ES-I3 (cell line): ENCODE measurements at regions not wholly inside any gene's neighbourhood (a gene's known extent, or its start where the extent isn't known, plus 50 kb on each side); places are given as distances from the start of the nearest gene placed in this dataset.

Experiments used
- H3K36me3 ChIP-seq: 2 replicates; pipeline ENCODE4 v1.6.1; 2013; ENCODE audit warnings: mild to moderate bottlenecking, low read length, control low read depth, moderate library complexity; ENCODE audit not compliant: insufficient read depth
- H3K4me1 ChIP-seq: 2 replicates; pipeline ENCODE4 v1.6.1; 2013; ENCODE audit warnings: mild to moderate bottlenecking, control low read depth, low read length; ENCODE audit not compliant: insufficient read depth
- H3K9ac ChIP-seq: 2 replicates; pipeline ENCODE4 v1.6.1; 2013; ENCODE audit warnings: low read depth, mild to moderate bottlenecking, low read length, moderate library complexity
- H3K9me3 ChIP-seq: 2 replicates; pipeline ENCODE4 v1.6.1; 2013; ENCODE audit warnings: mild to moderate bottlenecking, low read length, moderate library complexity; ENCODE audit not compliant: control insufficient read depth, insufficient read depth

DNA sequence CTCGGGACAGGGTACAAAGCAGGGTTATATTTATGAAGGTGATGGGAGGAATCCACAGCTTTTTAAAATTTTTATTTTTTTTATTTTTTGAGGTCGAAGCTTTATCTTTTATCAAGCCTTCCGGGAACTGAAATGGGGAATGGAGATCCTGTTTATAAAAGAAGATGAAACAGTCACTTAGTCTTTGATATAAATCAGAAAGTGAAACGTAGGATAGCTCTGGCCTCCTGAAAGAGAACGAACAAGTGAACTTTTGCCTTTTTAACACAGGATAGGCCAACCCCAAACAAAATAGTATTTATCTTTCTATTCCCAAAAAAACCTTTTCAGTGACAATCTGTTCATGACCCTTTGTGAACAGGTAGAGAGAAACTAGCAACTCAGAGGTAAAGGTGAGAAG is 634.0 kb upstream of the LMCD1 start:
- H3K9me3 ChIP-seq = 0 out of 2 replicates have a peak, but pooled peaks cover 3% of the 10 kb centered on the region
- H3K36me3 ChIP-seq = no peaks in the 10 kb centered on the region
- no peaks in the 10 kb centered on the region for H3K4me1 ChIP-seq

DNA sequence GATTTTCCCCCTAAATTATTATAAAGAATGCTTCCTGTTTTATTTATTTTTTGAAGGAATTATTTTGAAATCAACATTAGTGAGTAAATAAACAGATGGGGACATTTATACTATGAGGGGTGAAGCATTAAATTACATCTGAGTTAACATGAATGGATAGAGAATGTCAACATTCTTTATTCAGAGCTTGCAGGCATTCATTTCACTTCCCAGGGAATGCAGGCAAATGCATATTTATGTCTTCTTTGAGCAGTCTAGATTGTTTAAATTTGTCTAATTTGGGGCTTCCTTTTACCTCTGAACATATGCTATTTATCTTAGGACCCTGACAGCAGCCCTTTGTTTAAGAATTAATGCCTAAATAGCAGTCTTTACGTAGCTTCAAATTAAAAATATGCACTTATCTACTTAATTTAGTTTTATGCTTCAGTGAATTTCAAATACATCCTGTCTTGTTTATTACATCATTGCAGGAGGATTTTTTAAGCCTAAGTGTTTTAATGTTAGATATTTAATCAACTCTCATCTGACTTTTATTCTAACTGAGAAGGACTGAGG is 630.5 kb upstream of the LMCD1 start:
- Histone ChIP-seq H3K4me1 (peaks cover 5% of the 10 kb centered on the region; the same call in 1 of the 2 replicates), H3K9me3 (no peaks in the 10 kb centered on the region), H3K36me3 (no peaks in the 10 kb centered on the region), H3K9ac (no peak overlapping the region)

More for the DNA sequence above, 634.0 kb upstream of the LMCD1 start:
- no peak overlapping the region for H3K9ac ChIP-seq

DNA sequence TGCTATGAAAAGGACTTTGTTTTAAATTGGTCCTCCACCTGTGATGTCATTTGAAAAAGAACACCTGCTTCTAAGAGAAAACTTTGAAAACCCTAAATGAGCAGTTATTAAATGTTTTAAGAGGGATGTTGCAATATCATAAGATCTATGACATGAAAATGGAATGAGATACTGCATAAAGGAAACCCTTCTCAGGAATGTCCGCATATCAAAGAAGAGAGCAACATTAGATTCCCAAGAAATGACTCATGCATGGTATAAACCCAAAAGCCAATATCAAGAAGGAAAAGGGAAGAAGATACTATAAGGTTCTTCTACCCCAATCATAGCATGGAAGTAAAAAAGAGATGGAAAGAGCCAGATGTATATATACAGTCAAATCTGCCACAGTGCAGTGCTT is 627.5 kb upstream of the LMCD1 start:
- no peaks in the 10 kb centered on the region for H3K9me3 ChIP-seq
- H3K36me3 ChIP-seq = no peaks in the 10 kb centered on the region
- H3K4me1 ChIP-seq = peaks cover 5% of the 10 kb centered on the region; the same call in 1 of the 2 replicates
- no peak overlapping the region for H3K9ac ChIP-seq

GRCh38 chr3:7875925-7876324 is 625.7 kb upstream of the LMCD1 start:
- H3K9ac ChIP-seq = no peak overlapping the region
- no peaks in the 10 kb centered on the region for H3K9me3 ChIP-seq
- H3K4me1 ChIP-seq = peaks cover 5% of the 10 kb centered on the region; the same call in 1 of the 2 replicates
- no peaks in the 10 kb centered on the region for H3K36me3 ChIP-seq

DNA sequence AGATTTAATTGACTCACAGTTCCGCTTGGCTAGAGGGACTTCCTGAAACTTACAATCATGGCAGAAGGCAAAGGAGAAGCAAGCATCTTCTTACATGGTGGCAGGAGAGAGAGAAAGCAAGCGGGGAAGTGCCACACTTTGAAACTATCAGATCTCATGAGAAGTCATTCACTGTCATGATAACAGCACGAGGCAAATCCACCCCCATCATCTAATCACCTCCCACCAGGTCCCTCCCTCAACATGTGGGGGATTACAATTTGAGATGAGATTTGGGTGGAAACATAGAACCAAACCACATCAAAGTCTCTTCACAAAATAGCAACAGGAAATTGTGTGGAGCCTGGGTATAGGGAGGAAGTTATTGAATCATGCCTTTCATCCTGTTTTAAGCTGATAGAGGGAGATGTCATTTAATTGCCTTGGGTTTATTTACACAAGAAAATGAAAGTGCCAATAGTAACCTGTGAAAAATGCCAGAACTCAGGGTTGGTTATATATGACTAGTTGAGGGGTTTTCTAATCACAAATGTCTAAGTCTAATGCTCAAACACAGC is 624.8 kb upstream of the LMCD1 start:
- H3K9ac ChIP-seq = no peak overlapping the region
- H3K9me3 ChIP-seq = no peaks in the 10 kb centered on the region
- H3K4me1 ChIP-seq = peaks cover 5% of the 10 kb centered on the region; the same call in 1 of the 2 replicates
- H3K36me3 ChIP-seq = no peaks in the 10 kb centered on the region

- H3K36me3 ChIP-seq = no peaks in the 10 kb centered on the region
- no peak overlapping the region for H3K9ac ChIP-seq
- peaks cover 5% of the 10 kb centered on the region; the same call in 1 of the 2 replicates for H3K4me1 ChIP-seq
- H3K9me3 ChIP-seq = no peaks in the 10 kb centered on the region
These were observed 624.3 kb upstream of the LMCD1 start for GRCh38 chr3:7877312-7877711.

GRCh38 chr3:7879572-7879971 is 622.1 kb upstream of the LMCD1 start:
- Histone ChIP-seq H3K9ac (no peak overlapping the region), H3K4me1 (peaks cover under 1% of the 10 kb centered on the region; the same call in 1 of the 2 replicates), H3K9me3 (no peaks in the 10 kb centered on the region)

DNA sequence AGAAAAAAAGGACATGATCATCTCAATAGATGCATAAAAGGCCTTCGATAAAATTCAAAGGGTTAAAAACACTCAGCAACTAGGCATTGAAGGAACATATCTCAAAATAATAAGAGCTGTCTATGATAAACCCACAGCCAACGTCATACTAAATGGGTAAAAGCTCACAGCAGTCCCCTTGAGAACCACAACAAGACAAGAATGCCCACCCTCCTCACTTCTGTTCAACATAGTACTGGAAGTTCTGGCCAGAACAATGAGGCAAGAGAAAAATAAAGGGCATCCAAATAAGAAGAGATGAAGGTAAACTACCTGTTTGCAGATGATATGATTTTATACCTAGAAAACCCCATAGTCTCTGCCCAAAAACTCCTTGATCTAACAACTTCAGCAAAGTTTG is 619.7 kb upstream of the LMCD1 start:
- Histone ChIP-seq H3K4me1 (no peaks in the 10 kb centered on the region), H3K36me3 (no peaks in the 10 kb centered on the region), H3K9ac (no peak overlapping the region), H3K9me3 (no peaks in the 10 kb centered on the region)

More at GRCh38 chr3:7879572-7879971, 622.1 kb upstream of the LMCD1 start:
- no peaks in the 10 kb centered on the region for H3K36me3 ChIP-seq

- Histone ChIP-seq H3K9ac (no peak overlapping the region), H3K4me1 (no peaks in the 10 kb centered on the region), H3K36me3 (no peaks in the 10 kb centered on the region), H3K9me3 (no peaks in the 10 kb centered on the region)
These were observed 604.0 kb upstream of the LMCD1 start for GRCh38 chr3:7897655-7898054.

DNA sequence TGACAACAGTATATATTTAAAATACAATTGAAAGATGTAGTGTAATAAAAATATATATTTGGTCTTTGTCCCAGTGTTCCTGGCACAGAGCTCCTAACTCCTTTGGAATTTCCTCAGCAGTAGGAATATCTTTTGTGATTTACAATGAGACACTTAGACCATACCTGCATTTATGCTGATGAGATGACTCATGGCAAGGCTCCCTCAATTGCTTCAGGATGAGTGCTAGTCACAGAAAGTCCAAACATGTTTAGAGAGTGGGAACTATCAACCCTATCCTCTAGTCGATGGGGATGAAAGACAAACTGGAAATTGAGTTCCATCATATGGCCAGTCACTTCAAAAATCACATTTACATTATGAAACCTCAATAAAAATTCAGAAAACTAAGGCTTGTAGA is 588.3 kb upstream of the LMCD1 start:
- no peaks in the 10 kb centered on the region; the same call in 1 of the 2 replicates for H3K36me3 ChIP-seq
- H3K4me1 ChIP-seq = peaks cover 20% of the 10 kb centered on the region; the same call in 1 of the 2 replicates
- H3K9me3 ChIP-seq = no peaks in the 10 kb centered on the region
- H3K9ac ChIP-seq = no peak overlapping the region

DNA sequence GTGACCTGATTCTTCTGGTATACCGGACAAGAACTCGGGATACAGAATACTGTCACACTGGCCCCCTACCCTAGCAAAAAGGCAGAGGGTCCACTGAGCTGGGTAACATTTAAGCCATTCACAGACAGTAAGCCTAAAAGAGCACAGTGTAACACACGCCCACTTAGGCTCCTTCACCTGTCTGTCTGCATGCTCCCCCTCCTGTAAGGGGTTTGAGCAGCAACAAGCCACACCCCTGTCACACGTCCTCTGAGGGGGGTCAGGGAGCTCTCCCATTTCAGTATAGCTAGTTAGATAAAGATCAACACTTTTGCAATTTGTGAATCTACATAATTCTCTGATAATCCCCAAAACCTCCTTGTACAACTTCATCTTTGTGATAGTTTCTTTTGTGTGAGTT is 586.3 kb upstream of the LMCD1 start:
- Histone ChIP-seq H3K4me1 (peaks cover 20% of the 10 kb centered on the region; the same call in 1 of the 2 replicates), H3K36me3 (no peaks in the 10 kb centered on the region; the same call in 1 of the 2 replicates), H3K9me3 (no peaks in the 10 kb centered on the region), H3K9ac (no peak overlapping the region)

- Histone ChIP-seq H3K36me3 (no peaks in the 10 kb centered on the region; the same call in 1 of the 2 replicates), H3K4me1 (peaks cover 20% of the 10 kb centered on the region; the same call in 1 of the 2 replicates), H3K9ac (no peak overlapping the region), H3K9me3 (no peaks in the 10 kb centered on the region)
These were observed 584.0 kb upstream of the LMCD1 start for GRCh38 chr3:7917443-7918151.

DNA sequence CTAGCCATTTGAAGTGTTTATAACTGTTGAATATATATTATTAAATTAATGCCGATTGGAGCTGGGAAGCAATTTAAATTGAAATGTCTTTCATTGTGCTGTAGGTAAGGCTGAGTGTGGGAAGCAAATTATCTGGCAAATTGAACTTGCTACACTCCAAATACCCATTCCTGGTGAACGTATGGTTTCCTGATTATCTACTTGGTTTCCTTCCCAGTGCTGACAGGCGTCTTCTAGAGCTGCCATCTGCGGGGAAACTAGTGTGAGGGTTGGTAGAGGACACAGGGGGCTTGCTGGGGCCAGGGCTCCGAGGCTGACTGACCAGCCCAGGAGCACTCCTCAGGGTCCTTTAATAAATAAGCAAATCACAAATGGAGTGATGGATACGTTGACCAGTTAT is 581.4 kb upstream of the LMCD1 start:
- H3K9me3 ChIP-seq = no peaks in the 10 kb centered on the region
- H3K36me3 ChIP-seq = no peaks in the 10 kb centered on the region
- peaks cover 13% of the 10 kb centered on the region; the same call in 1 of the 2 replicates for H3K4me1 ChIP-seq

DNA sequence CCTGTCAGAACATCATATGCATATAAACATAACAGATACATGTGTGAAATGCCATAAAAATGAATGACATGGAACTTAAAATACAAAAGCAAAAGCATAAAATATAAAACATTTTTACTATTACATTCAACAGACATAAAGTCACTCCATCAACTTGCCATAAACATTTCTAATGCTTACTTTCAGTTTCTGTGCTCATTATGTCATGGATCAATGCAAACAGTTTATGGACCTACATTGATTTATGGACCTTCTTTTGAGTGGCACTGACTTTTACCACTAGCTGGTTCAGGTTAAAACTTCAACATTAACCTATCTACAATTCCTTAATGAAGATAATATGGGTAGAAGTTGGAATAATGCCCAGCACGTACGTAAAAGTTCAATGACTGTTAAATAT is 577.4 kb upstream of the LMCD1 start:
- H3K9ac ChIP-seq = no peak overlapping the region
- H3K9me3 ChIP-seq = no peaks in the 10 kb centered on the region
- H3K36me3 ChIP-seq = no peaks in the 10 kb centered on the region
- no peaks in the 10 kb centered on the region for H3K4me1 ChIP-seq

More for the DNA sequence above, 581.4 kb upstream of the LMCD1 start:
- no peak overlapping the region for H3K9ac ChIP-seq

DNA sequence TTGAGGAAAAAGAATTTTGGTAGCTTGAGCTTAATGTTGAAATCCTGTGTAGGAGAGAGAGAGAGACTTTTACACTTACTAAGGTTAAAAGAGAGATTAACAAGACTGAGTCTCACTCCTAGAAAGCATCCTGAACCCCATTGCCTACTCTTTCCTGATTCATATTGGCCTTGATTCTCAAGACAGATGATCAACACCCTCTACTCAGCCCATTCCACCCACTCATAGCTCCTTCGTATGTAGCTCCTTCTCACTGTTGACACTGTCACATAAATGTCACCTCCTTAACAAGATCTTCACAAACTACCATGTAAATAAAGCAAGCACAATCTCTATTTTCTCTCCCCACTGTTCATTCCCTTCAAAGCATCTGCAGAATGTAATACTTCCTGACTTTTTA is 574.6 kb upstream of the LMCD1 start:
- Histone ChIP-seq H3K4me1 (no peaks in the 10 kb centered on the region), H3K36me3 (no peaks in the 10 kb centered on the region), H3K9ac (no peak overlapping the region), H3K9me3 (no peaks in the 10 kb centered on the region)
